PC-9 (cell line): ENCODE measurements at regions not wholly inside any gene's neighbourhood (a gene's known extent, or its start where the extent isn't known, plus 50 kb on each side); places are given as distances from the start of the nearest gene placed in this dataset.

ENCODE experiments used
- BruUV-seq: library from RNA; stranded (reverse); fragments of 400-500 nt; replicated peaks from 2 replicates; lab custom pipeline; 2021; lab: Mats Ljungman, UMichigan
- CTCF ChIA-PET: fragments of 300-600 bp; sonication (Branson Sonifier 250); formaldehyde crosslinking; loops from one replicate; lab custom pipeline; 2022; ENCODE audit warnings: antibody characterized with exemption; lab: Charles Lee
- POLR2A ChIA-PET: fragments of 300-600 bp; sonication (Branson Sonifier 250); formaldehyde crosslinking; loops from one replicate; lab custom pipeline; 2022; ENCODE audit warnings: antibody characterized with exemption; ENCODE audit not compliant: unreplicated experiment; lab: Charles Lee
- DNase-seq, 2 experiments: peaks; one replicate each; pipeline versions ENCODE4 v3.0.0 to v3.0.0-alpha.2; 2015 to 2022; ENCODE audit warnings: mixed read lengths in 1 of 2
- H2AFZ ChIP-seq: fragments of 200-600 bp; sonication (generic); 2 replicates; pipeline ENCODE4 v1.8.1; 2017; ENCODE audit warnings: antibody characterized with exemption
- H3F3A ChIP-seq: fragments of 200-600 bp; sonication (generic); 2 replicates; pipeline ENCODE4 v1.8.1; 2017; ENCODE audit warnings: antibody characterized with exemption, mild to moderate bottlenecking, low read depth; ENCODE audit not compliant: insufficient read depth
- H3K27ac ChIP-seq: fragments of 200-600 bp; sonication (generic); 2 replicates; pipeline ENCODE4 v1.6.1; 2016; ENCODE audit warnings: mixed run types
- H3K27me3 ChIP-seq: fragments of 200-600 bp; sonication (generic); 2 replicates; pipeline ENCODE4 v1.6.1; 2016; ENCODE audit warnings: low read depth, mixed run types; ENCODE audit not compliant: insufficient read depth
- H3K36me3 ChIP-seq: fragments of 200-600 bp; sonication (generic); 2 replicates; pipeline ENCODE4 v1.6.1; 2016; ENCODE audit warnings: low read depth, mixed run types
- H3K4me1 ChIP-seq: fragments of 200-600 bp; sonication (generic); replicated peaks from 2 replicates; pipeline ENCODE4 v1.6.1; 2016; ENCODE audit warnings: mixed run types; ENCODE audit not compliant: insufficient read depth
- H3K4me2 ChIP-seq: fragments of 200-600 bp; sonication (generic); 2 replicates; pipeline ENCODE4 v1.6.1; 2017; ENCODE audit warnings: mixed run types
- H3K4me3 ChIP-seq: fragments of 200-600 bp; sonication (generic); 2 replicates; pipeline ENCODE4 v1.6.1; 2016; ENCODE audit warnings: mixed run types
- H3K79me2 ChIP-seq: fragments of 200-600 bp; sonication (generic); 2 replicates; pipeline ENCODE4 v1.6.1; 2017; ENCODE audit warnings: low read depth, mixed run types
- H3K9me2 ChIP-seq: fragments of 200-600 bp; sonication (generic); 2 replicates; pipeline ENCODE4 v1.8.1; 2017; ENCODE audit warnings: mild to moderate bottlenecking; ENCODE audit not compliant: insufficient read depth
- H3K9me3 ChIP-seq: fragments of 200-600 bp; sonication (generic); 2 replicates; pipeline ENCODE4 v1.8.1; 2016; ENCODE audit warnings: low read depth; ENCODE audit not compliant: insufficient read depth
- H4K20me1 ChIP-seq: fragments of 200-600 bp; sonication (generic); 2 replicates; pipeline ENCODE4 v1.8.1; 2017; ENCODE audit not compliant: insufficient read depth
- EZH2 ChIP-seq: fragments of 200-600 bp; sonication (generic); IDR thresholded peaks from 2 replicates; pipeline ENCODE4 v1.8.0; 2017; ENCODE audit warnings: antibody characterized with exemption, low read depth
- intact Hi-C: fragments of 100-400 bp; cut with micrococcal nuclease; formaldehyde crosslinking; loops from one replicate; pipeline ENCODE4 v1.10.0; 2022; ENCODE audit not compliant: unreplicated experiment
- TF ChIP-seq, protein P1 (sequence below): fragments of 200-600 bp; sonication (generic); conservative IDR thresholded peaks from 2 replicates; pipeline ENCODE4 v1.6.1; 2017; ENCODE audit warnings: mixed run types, antibody characterized with exemption, mild to moderate bottlenecking, moderate library complexity

DNA sequence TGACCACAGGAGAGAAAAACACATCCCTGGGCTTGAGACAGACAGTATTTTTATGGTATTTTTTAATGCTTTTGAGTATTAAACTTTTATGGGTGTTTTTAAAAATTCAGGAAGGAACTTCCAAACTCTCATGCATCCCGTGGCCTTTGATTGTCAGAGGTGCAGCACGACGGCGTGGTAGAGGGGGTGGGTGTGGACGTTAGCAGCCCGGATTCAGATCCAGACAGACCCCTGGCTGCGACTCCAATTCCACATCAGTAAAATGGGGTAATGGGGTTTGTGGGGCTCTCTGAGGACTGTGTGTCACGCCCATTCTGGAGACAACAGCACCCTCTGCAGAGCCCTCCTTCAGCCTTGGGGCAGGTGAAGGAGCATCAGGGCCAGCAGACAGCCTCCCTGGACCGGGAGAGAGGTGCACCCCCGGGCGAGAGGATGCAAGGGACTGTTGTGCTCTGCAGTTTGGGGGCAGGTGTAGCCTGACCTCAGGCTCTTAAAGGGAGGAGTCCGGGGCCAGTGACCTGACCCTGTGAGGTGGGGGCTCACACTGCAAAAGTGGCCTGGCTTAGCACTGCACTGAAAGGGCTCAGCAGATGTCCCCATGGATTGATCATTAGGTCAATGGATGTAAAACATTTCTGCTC lies 1024.3 kb downstream of the TBC1D22A start:
- no peak overlapping the region for H3K4me2 ChIP-seq
- CTCF ChIA-PET: no interaction called here

DNA sequence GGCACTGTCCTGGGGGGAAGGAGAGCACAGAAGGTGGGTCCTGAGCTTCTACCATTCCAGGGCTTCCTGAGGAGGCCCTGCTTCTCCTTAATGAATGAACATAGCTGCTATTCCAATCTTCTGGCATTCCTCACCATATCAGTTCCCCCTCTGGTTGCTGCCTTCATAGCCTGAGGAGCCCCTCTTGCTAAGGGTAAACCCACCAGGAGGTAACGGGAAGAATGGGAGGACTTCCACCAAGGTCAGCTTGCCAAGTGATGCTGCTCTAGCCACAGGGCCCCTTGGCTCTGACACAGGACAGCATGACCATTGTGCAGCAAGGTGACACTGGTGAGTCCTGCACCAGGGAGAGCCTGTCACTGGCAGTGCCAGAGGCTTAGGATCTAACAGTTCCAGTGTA lies 1022.5 kb downstream of the TBC1D22A start:
- intact Hi-C loops: no loop called here
- Histone ChIP-seq H3K4me2 (no peak overlapping the region), H3K4me1 (no peaks in the 10 kb centered on the region), H3K79me2 (no peaks in the 10 kb centered on the region), H3K27ac (no peak overlapping the region), H3K9me2 (no peaks in the 10 kb centered on the region), H3K4me3 (no peak overlapping the region), H3K27me3 (no peaks in the 10 kb centered on the region), H3K9me3 (no peaks in the 10 kb centered on the region), H2AFZ (no peak overlapping the region), H4K20me1 (no peaks in the 10 kb centered on the region), H3F3A (no peaks in the 10 kb centered on the region), H3K36me3 (no peaks in the 10 kb centered on the region)
- ChIA-PET CTCF (no interaction called here), POLR2A (no interaction called here)
- no peak for DNase-seq
- no TSS peak for BruUV-seq
- TF ChIP-seq, protein P1, sequence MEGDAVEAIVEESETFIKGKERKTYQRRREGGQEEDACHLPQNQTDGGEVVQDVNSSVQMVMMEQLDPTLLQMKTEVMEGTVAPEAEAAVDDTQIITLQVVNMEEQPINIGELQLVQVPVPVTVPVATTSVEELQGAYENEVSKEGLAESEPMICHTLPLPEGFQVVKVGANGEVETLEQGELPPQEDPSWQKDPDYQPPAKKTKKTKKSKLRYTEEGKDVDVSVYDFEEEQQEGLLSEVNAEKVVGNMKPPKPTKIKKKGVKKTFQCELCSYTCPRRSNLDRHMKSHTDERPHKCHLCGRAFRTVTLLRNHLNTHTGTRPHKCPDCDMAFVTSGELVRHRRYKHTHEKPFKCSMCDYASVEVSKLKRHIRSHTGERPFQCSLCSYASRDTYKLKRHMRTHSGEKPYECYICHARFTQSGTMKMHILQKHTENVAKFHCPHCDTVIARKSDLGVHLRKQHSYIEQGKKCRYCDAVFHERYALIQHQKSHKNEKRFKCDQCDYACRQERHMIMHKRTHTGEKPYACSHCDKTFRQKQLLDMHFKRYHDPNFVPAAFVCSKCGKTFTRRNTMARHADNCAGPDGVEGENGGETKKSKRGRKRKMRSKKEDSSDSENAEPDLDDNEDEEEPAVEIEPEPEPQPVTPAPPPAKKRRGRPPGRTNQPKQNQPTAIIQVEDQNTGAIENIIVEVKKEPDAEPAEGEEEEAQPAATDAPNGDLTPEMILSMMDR: no peak
- no peak for TF ChIP-seq EZH2

More for the DNA sequence above, 1024.3 kb downstream of the TBC1D22A start:
- TF ChIP-seq, protein P1: no peak
- no peak for TF ChIP-seq EZH2
- Histone ChIP-seq H3K79me2 (no peaks in the 10 kb centered on the region), H3K9me3 (no peaks in the 10 kb centered on the region), H3K27ac (no peak overlapping the region), H3K4me3 (no peak overlapping the region), H3K36me3 (no peaks in the 10 kb centered on the region), H4K20me1 (no peaks in the 10 kb centered on the region; the same call in 1 of the 2 replicates), H3K4me1 (no peaks in the 10 kb centered on the region), H3K9me2 (no peaks in the 10 kb centered on the region), H2AFZ (no peak overlapping the region), H3F3A (no peaks in the 10 kb centered on the region; the same call in 1 of the 2 replicates), H3K27me3 (no peaks in the 10 kb centered on the region)
- intact Hi-C loops: no loop called here
- BruUV-seq: no TSS peak
- DNase-seq: no peak
- POLR2A ChIA-PET: no interaction called here

DNA sequence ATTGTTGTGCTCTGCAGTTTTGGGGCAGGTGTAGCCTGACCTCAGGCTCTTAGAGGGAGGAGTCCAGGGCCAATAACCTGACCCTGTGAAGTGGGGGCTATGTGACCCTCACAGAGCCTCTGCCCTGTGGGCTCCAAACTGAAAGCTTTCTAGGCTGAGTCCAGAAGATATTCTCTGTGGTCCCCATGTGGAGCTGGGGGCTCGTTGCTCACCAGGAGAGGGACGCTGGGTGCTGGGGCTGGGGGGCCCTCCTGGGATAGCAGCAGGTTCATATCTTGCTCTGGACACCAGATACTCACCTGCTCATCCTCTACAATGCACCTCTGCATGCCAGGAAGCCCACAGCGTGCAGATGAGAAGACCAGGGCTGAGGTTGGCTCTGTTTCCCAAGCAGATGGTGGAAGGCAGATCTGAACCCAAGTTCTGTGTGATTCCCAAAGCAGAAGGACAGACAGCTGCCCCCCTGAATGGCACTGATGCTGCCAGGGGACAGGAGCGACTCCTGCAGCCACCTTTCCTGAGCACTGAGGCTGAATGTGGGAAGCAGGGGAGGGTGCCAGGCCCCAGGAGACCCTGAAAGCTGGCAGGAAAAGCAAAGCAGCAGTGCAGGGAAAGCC lies 1022.0 kb downstream of the TBC1D22A start:
- Histone ChIP-seq H3K36me3 (no peaks in the 10 kb centered on the region), H3K4me1 (no peaks in the 10 kb centered on the region), H3F3A (no peaks in the 10 kb centered on the region), H3K27me3 (no peaks in the 10 kb centered on the region), H3K4me3 (no peak overlapping the region), H3K27ac (no peak overlapping the region), H3K9me2 (no peaks in the 10 kb centered on the region), H3K9me3 (no peaks in the 10 kb centered on the region), H2AFZ (no peak overlapping the region), H3K4me2 (no peak overlapping the region), H3K79me2 (no peaks in the 10 kb centered on the region), H4K20me1 (no peaks in the 10 kb centered on the region)
- DNase-seq: no peak
- TF ChIP-seq EZH2: no peak
- TF ChIP-seq, protein P1: no peak
- no TSS peak for BruUV-seq
- POLR2A ChIA-PET: no interaction called here
- CTCF ChIA-PET: no interaction called here
- intact Hi-C loops: no loop called here
